GM13976 (cell line): ENCODE measurements at regions not wholly inside any gene's neighbourhood (a gene's known extent, or its start where the extent isn't known, plus 50 kb on each side); places are given as distances from the start of the nearest gene placed in this dataset.

Source experiments
- DNase-seq: peaks from one replicate; pipeline ENCODE4 v3.0.0; 2012; ENCODE audit warnings: low spot score
- CTCF ChIP-seq: IDR thresholded peaks from 2 replicates; pipeline ENCODE4 v1.5.1; 2012; ENCODE audit warnings: borderline replicate concordance, mild to moderate bottlenecking; ENCODE audit not compliant: insufficient read depth; ENCODE audit errors: extremely low read depth, missing control alignments, control extremely low read depth
- in situ Hi-C: fragments of 300-500 bp; cut with MboI; formaldehyde crosslinking; loops from one replicate; pipeline ENCODE4 v1.12.0; 2022; ENCODE audit warnings: low sequenced_read_pairs, mixed read lengths, inconsistent platforms; ENCODE audit not compliant: unreplicated experiment

DNA sequence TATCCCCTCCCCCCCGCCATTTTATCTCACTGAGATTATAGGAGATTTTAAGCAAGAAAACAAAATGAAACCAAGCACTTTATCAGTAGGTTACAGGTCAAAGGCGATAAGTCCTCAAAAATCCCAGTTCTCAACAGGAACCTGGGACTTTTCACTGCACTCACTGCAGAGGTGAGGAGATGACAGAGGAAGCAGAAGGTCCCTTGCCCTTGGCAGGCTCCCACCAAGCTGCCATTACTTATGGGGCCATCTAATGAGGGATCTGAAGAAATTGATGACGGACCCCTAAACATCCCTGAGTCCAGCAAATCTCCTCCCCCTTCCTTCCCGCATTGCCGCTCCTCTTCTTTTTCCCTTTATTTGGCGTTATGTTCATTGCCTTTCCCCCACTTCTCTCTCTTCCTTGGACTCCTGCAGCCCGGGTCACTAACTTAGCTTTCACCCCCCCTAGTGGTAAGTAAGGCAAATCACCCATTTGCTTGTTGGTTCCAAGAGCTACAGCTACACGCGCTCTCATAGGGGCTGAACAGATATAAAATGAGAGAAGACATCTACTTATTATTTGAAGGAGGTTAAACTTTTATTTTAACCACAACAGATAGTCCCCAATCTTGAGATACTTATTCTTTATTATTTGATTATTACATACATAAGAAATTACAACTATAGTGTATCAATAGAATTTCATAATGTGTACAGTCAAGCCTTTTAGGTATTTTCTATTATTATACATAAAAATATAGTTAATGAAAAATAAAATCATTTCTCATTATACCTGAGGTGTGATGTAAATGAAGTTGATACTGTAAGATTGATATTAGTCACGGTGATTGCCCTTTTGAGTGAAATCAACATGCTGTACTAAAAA lies 52.0 kb upstream of the ARGLU1 start:
- peak; percentile 53 for DNase-seq
- TF ChIP-seq CTCF: peak; percentile 68
- in situ Hi-C loops: no loop called here
